Natural killer cell treated with Interleukin-12 subunit alpha and Interleukin-12 subunit beta and Interleukin-15 and Interleukin-18, amount 100 ng/mL, for 72 hours (primary cell): ENCODE measurements at regions not wholly inside any gene's neighbourhood (a gene's known extent, or its start where the extent isn't known, plus 50 kb on each side); places are given as distances from the start of the nearest gene placed in this dataset.
"Not testable (repeated sequence)": the region's sequence is repeated elsewhere in the genome, so short reads cannot be mapped to it uniquely, and the experiment has no call there.

Source experiments
- ATAC-seq, 2 donors: fragments of 150-1000 bp; cut with Tn5 transposase in 1 of 2; sonication (Bioruptor Pico), chemical (Tn5 transposase) in 1 of 2; 2 replicates each; pipeline ENCODE4 v1.10.0; 2021
- DNase-seq: peaks from one replicate; pipeline ENCODE4 v3.0.0; 2022; ENCODE audit warnings: low spot score
- H3K27ac Mint-ChIP-seq, 2 donors: 1 replicate in 1 of 2; 2 replicates in 1 of 2; pipeline ENCODE4 v1.8.0; 2022; ENCODE audit warnings: mixed read lengths in 2 of 2, mild to moderate bottlenecking in 1 of 2, moderate library complexity in 1 of 2
- H3K27me3 Mint-ChIP-seq, 2 donors: 1 replicate in 1 of 2; 2 replicates in 1 of 2; pipeline ENCODE4 v1.8.0; 2022; ENCODE audit warnings: mixed read lengths in 2 of 2
- H3K36me3 Mint-ChIP-seq: one replicate; pipeline ENCODE4 v1.8.0; 2022; ENCODE audit warnings: mixed read lengths
- H3K4me1 Mint-ChIP-seq, 2 donors: 1 replicate in 1 of 2; 2 replicates in 1 of 2; pipeline ENCODE4 v1.8.0; 2022; ENCODE audit warnings: low read depth in 2 of 2, mixed read lengths in 2 of 2, mild to moderate bottlenecking in 1 of 2
- H3K4me3 Mint-ChIP-seq: one replicate; pipeline ENCODE4 v1.8.0; 2022; ENCODE audit warnings: mixed read lengths
- H3K9me3 Mint-ChIP-seq: 2 replicates; pipeline ENCODE4 v1.8.0; 2022; ENCODE audit warnings: mixed read lengths

DNA sequence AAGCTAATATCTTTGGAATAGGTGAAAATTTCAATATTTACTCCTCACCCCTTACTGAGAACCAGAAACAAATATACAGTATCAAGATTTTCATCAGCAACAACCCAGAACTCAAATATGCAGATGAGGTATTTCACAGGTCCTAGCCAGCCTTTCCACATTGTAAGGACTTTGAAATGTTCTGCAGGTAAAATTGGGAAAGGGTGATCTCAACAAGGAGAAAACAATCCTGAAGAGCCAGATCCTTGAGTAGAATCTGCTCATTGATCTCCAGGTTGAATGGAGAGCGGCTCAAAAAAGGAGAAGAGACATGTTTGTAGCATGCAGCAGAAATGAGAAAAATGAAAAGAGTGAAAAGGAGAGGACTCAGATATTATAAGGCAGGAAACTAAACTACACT lies 493.3 kb upstream of the NAALADL2 start:
- Mint-ChIP-seq H3K9me3 (peaks cover 10% of the 10 kb centered on the region), H3K27me3 (no peaks in the 10 kb centered on the region), H3K27ac (no peak overlapping the region), H3K4me1 (no peaks in the 10 kb centered on the region), H3K4me3 (no peak overlapping the region), H3K36me3 (peaks cover 4% of the 10 kb centered on the region)
- DNase-seq: no peak
- ATAC-seq: no peak

DNA sequence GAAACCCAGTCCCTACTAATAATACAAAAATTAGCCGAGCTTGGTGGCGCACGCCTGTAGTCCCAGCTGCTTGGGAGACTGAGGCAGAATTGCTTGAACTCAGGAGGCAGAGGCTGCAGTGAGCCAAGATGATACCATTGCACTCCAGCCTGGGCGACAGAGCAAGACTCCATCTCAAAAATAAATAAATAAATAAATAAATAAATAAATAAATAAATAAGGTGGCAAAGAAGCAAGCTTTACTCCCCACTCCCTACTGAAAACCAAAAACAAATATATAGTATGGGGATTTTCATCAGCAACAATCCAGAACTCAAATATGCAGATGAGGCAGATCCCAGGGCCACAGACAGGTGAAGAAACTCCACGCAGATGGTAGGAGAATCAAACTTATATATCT lies 492.2 kb upstream of the NAALADL2 start:
- DNase-seq, H3K27me3 Mint-ChIP-seq, H3K36me3 Mint-ChIP-seq, ATAC-seq, H3K4me3 Mint-ChIP-seq, H3K27ac Mint-ChIP-seq, H3K4me1 Mint-ChIP-seq: not testable (repeated sequence)
- H3K9me3 Mint-ChIP-seq: peaks cover 12% of the 10 kb centered on the region

DNA sequence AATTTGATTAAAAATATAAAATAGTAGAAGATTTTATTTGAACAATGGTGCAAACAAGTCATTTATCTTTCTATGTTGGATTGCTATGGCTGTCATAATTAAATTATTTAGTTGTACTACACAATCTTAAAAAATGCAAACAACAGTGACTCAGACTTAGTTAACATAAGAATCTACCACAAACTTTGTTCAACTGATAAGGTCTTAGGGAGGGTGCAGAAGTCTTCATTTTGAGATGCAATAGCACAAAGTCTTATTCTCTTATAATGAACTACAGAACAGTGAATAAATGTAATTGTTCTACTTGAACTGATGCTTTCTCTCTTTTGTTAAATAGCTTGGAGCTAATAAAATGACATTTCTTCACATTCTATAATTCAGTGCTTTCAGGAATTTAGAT lies 482.8 kb upstream of the NAALADL2 start:
- ATAC-seq (no peak), DNase-seq (no peak)
- Mint-ChIP-seq H3K36me3 (no peaks in the 10 kb centered on the region), H3K4me1 (no peaks in the 10 kb centered on the region), H3K27me3 (no peaks in the 10 kb centered on the region), H3K4me3 (no peak overlapping the region), H3K27ac (no peak overlapping the region), H3K9me3 (peaks cover 10% of the 10 kb centered on the region)

DNA sequence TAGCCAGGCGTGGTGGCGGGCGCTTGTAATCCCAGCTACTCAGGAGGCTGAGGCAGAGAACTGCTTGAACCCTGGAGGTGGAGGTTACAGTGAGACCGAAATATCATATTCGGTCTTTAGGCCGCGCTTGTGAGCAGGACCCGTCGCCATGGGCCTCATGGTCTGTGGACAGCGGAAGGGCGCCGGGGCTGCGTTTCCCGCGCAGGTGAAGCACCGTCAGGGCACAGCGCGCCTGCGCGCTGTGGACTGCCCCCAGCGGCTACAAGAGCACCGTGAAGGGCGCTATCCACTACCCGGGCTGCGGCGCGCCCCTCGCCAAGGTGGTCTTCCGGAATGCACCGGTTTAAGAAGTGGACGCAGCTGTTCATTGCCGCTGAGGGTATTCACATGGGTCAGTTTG lies 482.0 kb upstream of the NAALADL2 start:
- Mint-ChIP-seq H3K9me3 (peaks cover 7% of the 10 kb centered on the region), H3K36me3 (no peaks in the 10 kb centered on the region), H3K27ac (no peak overlapping the region), H3K27me3 (no peaks in the 10 kb centered on the region), H3K4me3 (no peak overlapping the region), H3K4me1 (no peaks in the 10 kb centered on the region)
- ATAC-seq (no peak), DNase-seq (no peak)

DNA sequence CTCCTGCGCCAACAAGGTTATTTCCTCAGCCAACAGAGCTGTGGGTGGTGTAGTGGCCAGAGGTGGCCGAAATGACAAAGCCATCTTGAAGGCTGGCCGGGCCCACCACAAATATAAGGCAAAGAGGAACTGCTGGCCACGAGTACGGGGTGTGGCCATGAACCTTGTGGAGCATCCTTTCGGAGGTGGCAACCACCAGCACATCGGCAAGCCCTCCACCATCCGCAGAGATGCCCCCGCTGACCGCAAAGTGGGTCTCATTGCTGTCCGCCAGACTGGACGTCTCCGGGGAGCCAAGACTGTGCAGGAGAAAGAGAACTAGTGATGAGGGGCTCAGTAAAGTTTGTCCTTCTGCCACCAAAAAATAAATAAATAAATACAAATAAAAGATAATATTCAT lies 481.4 kb upstream of the NAALADL2 start:
- H3K27me3 Mint-ChIP-seq: no peaks in the 10 kb centered on the region

DNA sequence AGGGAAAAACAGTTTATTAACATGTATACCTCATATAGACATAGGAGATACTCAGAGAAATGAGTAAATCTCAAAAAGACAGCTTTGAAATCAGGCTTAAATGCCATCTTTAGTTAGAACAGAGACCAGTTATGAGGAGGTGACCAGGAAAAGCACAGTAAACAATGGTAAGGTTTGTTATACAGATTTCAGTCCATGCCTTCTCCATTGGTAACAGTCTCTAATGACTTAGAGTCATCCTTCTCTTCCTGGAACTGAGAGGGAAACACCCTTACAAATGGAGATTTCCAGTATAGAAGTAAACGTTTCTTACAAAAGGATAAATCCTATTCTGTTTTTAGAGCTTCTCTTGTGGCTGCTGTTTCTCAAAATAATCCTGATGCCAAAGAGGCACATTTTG lies 476.3 kb upstream of the NAALADL2 start:
- H3K9me3 Mint-ChIP-seq: peaks cover 7% of the 10 kb centered on the region
- H3K36me3 Mint-ChIP-seq: peaks cover 6% of the 10 kb centered on the region
- ATAC-seq: no peak

More for the DNA sequence above, 481.4 kb upstream of the NAALADL2 start:
- Mint-ChIP-seq H3K27ac (no peak overlapping the region), H3K4me3 (no peak overlapping the region), H3K4me1 (no peaks in the 10 kb centered on the region), H3K36me3 (no peaks in the 10 kb centered on the region), H3K9me3 (peaks cover 7% of the 10 kb centered on the region)
- no peak for ATAC-seq
- no peak for DNase-seq

DNA sequence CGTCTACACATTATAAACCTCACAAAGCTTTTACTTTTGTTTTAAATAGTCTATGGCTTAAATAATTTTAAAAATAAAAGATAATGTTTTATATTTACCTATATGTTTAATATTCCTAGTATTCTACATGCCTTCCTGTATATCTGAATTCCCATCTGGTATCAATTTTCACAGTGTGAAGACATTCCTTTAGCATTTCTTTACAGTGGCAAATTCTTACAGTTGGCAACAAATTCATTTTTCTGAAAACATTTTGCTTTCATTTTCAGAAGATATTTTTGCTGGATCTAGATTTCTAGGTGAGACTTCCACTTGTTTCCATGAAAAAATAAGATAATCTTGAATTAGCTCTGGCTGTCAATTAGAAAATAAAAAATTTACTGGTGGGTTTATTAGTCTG lies 471.4 kb upstream of the NAALADL2 start:
- ATAC-seq: no peak
- Mint-ChIP-seq H3K4me1 (no peaks in the 10 kb centered on the region), H3K4me3 (no peak overlapping the region), H3K9me3 (peaks cover 11% of the 10 kb centered on the region), H3K27me3 (no peaks in the 10 kb centered on the region), H3K27ac (no peak overlapping the region), H3K36me3 (peaks cover 6% of the 10 kb centered on the region)
- DNase-seq: no peak

More for the DNA sequence above, 476.3 kb upstream of the NAALADL2 start:
- Mint-ChIP-seq H3K27ac (no peak overlapping the region), H3K27me3 (no peaks in the 10 kb centered on the region), H3K4me3 (no peak overlapping the region), H3K4me1 (no peaks in the 10 kb centered on the region)
- DNase-seq: no peak

DNA sequence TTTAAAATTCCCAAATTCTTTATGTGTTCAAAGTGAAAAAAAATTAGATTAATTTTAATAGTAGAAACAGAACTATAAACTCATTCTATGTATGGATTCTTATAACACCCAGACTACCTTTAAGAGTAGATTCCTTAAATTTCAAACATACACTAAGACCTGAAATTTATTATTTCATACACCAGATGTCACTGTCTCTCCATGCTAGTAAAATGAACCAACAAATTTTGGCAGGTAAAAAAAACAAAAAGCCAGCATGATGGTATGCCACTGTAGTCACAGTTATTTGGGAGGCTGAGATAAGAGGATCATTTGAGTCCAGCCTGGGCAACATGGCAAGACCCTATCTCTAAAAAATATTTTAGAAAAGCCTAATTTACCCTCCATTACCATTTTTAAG lies 461.3 kb upstream of the NAALADL2 start:
- H3K4me1 Mint-ChIP-seq: no peaks in the 10 kb centered on the region
- no peak overlapping the region for H3K4me3 Mint-ChIP-seq
- ATAC-seq (no peak), DNase-seq (no peak)
- no peaks in the 10 kb centered on the region for H3K36me3 Mint-ChIP-seq
- H3K9me3 Mint-ChIP-seq: peaks cover 10% of the 10 kb centered on the region
- no peak overlapping the region for H3K27ac Mint-ChIP-seq
- no peaks in the 10 kb centered on the region for H3K27me3 Mint-ChIP-seq

DNA sequence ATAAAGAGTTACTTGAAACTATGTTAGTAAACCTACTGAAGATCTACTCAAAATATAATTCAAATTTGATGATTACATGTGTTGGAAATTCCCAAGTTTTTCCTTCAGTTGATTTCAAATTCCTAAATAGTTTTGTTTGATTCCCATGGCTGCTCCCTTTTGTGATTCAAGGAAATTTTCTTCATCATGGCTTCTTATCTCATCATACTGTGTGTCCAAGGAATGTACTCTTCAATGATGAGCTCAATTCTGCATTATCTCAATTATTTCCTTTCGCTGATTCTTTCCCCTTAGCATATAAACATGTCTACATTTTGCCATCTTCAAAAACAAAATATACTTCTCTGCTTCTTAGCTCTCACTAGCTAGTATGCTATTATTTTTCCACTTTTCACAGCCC lies 460.4 kb upstream of the NAALADL2 start:
- DNase-seq (no peak), ATAC-seq (no peak)
- H3K36me3 Mint-ChIP-seq: no peaks in the 10 kb centered on the region
- H3K27ac Mint-ChIP-seq: no peak overlapping the region
- H3K4me3 Mint-ChIP-seq: no peak overlapping the region
- no peaks in the 10 kb centered on the region for H3K4me1 Mint-ChIP-seq
- peaks cover 10% of the 10 kb centered on the region for H3K9me3 Mint-ChIP-seq
- no peaks in the 10 kb centered on the region for H3K27me3 Mint-ChIP-seq

DNA sequence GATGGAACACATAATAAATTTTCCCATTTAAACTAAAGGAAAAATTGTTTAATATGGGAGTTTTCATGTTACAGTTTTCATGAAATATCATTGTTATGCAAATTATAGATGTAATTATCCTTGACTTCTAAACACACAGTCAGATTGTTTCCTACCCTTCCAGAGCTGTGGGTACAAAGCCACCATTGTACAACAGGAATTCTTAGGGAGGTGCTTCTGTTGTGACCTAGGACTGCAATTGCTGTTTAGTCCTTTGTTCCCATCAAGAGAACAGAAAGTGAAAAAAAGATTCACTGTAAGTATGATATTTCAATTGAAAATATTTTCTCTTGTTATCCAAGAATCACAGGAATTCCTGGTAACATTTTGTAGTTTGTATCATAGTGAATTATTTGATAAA lies 455.3 kb upstream of the NAALADL2 start:
- no peak for DNase-seq
- no peak for ATAC-seq
- H3K27ac Mint-ChIP-seq: no peak overlapping the region
- H3K4me1 Mint-ChIP-seq: no peaks in the 10 kb centered on the region
- H3K9me3 Mint-ChIP-seq: peaks cover 13% of the 10 kb centered on the region
- no peak overlapping the region for H3K4me3 Mint-ChIP-seq
- H3K27me3 Mint-ChIP-seq: no peaks in the 10 kb centered on the region
- H3K36me3 Mint-ChIP-seq: no peaks in the 10 kb centered on the region

DNA sequence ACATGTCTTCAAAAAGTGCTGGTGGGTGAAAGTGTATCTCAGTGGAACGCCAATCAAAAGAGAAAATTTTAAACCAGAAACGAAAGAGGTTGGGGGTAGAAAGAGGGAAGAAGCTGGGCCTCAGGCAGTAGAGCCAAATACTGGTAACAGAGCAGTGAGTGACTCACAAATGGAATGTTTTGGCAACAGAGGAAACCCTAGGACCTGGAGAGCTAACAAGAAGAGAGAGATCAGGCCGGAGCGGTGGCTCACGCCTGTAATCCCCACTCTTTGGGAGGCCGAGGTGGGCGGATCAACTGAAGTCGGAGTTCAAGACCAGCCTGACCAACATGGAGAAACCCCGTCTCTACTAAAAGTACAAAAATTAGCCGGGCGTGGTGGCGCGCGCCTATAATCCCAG lies 450.8 kb upstream of the NAALADL2 start:
- ATAC-seq (no peak), DNase-seq (no peak)
- Mint-ChIP-seq H3K36me3 (no peaks in the 10 kb centered on the region), H3K4me3 (no peak overlapping the region), H3K9me3 (peaks cover 4% of the 10 kb centered on the region), H3K27ac (no peak overlapping the region), H3K4me1 (no peaks in the 10 kb centered on the region), H3K27me3 (no peaks in the 10 kb centered on the region)

DNA sequence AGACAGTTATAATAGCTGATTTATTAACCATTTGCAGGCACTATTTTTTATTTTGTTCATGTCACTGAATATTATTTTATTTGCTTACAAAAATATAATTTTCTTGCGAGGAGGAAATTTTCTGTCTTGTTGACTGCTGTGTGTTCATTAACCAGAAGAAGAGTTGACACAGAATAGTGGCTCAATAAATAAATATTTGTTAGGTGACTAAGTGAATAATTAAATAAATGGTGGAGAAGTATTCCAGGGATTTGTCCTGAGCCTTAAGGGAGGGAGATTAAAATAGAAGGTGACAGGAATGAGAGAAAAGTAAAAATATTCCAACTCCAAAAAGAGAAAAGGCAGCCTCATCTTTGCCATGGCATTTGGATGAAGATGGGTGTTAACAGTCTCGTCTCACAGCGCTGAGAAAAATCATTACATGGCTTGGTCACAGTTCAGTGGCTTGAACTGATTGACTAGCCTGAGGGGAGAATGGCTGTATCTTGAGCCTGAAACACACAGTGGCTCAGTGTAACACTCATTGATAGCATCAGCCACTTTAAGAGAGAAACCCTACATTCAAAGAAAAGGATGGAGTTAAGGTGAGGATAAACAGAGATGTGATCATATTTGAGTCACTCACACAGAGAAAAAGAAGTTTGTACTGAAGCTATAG lies 449.9 kb upstream of the NAALADL2 start:
- Mint-ChIP-seq H3K36me3 (no peaks in the 10 kb centered on the region), H3K9me3 (peaks cover 4% of the 10 kb centered on the region), H3K27me3 (no peaks in the 10 kb centered on the region), H3K4me3 (no peak overlapping the region), H3K27ac (no peak overlapping the region), H3K4me1 (no peaks in the 10 kb centered on the region)
- ATAC-seq (no peak), DNase-seq (no peak)

DNA sequence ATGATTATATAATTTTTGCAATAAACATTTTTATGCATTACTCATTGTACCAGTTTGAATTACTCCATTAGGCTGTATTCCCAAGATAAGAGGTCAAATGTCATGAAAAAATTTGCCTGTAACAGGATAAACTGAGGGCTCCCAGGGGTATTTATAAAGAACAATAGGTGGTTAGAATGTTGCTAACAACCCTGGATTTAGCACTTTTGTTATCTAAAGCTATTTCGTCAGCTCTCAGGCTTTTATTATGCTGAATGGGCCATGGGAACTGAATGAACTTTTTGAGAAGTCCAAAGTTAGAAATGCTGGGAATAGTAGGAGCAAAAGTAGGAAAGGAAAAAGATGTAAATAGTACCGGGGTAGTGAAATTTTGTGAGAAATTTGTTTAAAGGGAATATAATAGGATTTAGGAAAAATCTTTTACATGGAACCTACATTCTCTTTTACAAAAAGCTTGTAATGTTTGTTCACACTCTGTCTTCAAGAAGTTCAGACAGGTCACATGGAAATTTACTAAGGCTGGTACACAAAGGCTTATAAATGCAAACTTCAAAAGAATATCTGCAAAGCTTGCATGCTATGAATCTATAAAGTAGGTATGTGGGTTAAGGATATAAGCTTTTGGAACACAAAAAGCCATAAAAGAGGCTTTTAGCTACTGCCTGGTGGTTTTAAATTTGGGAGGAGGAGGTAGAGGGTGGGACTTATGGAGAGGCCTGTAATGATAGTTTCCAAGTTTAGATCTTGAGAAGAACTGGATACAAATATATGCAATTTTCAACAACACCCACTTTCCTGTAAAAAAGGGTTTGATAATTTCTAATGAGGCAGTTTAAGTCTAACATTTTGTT lies 445.8 kb upstream of the NAALADL2 start:
- Mint-ChIP-seq H3K36me3 (no peaks in the 10 kb centered on the region), H3K4me1 (no peaks in the 10 kb centered on the region), H3K27me3 (no peaks in the 10 kb centered on the region), H3K27ac (no peak overlapping the region), H3K9me3 (peaks cover under 1% of the 10 kb centered on the region), H3K4me3 (no peak overlapping the region)
- DNase-seq: no peak
- ATAC-seq: no peak

DNA sequence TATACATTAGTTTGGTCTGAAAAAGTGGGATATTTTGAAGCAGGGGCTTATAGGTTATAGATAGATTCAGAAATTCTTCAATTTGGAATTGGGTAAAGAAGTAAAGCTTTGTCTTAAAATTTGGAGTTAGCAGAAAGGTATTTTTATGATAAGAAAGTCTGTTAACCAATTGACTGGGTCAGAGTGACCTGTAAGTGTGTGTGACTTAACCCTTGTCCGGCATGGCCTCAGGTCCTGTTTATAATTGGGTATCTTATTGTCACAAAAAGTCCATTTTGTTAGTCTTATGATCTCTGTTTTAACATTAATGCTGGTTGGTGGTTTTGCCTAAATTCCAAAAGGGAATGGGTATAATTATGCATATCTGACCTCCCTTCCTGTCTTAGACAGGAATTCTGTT lies 444.2 kb upstream of the NAALADL2 start:
- no peaks in the 10 kb centered on the region for H3K27me3 Mint-ChIP-seq
- no peaks in the 10 kb centered on the region for H3K36me3 Mint-ChIP-seq
- DNase-seq (no peak), ATAC-seq (no peak)
- H3K9me3 Mint-ChIP-seq: no peaks in the 10 kb centered on the region
- H3K4me1 Mint-ChIP-seq: no peaks in the 10 kb centered on the region
- H3K27ac Mint-ChIP-seq: no peak overlapping the region
- H3K4me3 Mint-ChIP-seq: no peak overlapping the region
